ENCODE measurements at regions not wholly inside any gene's neighbourhood (a gene's known extent, or its start where the extent isn't known, plus 50 kb on each side); places are given as distances from the start of the nearest gene placed in this dataset.

DNA sequence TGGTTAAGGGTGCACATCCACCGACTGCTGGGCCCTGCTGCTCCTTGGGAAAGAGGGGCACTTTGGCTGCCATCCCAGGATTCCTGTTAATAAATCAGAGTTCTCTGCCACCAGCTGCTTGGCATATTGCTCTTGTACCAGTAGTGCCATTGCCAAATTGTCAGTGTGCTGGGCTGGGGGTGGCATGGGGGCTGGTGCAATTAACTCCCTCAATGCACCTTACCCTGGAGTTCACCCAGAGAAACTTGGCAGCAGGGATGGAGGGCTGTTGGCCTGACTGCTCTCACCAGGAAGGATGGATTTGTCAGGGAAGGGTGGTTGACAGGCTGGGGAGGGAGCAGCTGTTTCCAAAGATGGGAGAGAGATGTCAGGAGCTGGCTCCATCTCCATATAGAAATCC is 94.6 kb upstream of the SKOR2 start:
- TF ChIP-seq, protein P1, sequence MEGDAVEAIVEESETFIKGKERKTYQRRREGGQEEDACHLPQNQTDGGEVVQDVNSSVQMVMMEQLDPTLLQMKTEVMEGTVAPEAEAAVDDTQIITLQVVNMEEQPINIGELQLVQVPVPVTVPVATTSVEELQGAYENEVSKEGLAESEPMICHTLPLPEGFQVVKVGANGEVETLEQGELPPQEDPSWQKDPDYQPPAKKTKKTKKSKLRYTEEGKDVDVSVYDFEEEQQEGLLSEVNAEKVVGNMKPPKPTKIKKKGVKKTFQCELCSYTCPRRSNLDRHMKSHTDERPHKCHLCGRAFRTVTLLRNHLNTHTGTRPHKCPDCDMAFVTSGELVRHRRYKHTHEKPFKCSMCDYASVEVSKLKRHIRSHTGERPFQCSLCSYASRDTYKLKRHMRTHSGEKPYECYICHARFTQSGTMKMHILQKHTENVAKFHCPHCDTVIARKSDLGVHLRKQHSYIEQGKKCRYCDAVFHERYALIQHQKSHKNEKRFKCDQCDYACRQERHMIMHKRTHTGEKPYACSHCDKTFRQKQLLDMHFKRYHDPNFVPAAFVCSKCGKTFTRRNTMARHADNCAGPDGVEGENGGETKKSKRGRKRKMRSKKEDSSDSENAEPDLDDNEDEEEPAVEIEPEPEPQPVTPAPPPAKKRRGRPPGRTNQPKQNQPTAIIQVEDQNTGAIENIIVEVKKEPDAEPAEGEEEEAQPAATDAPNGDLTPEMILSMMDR (IDR thresholded peaks at IDR 0.05): no peak
- TF ChIP-seq POLR2A (IDR thresholded peaks at IDR 0.05): no peak
- TF ChIP-seq POLR2AphosphoS5 (IDR thresholded peaks at IDR 0.05; ENCODE audit: insufficient read depth in 1 of 2, low read depth in 1 of 2): no peak

Measured in vagina (tissue), 2 donors.